ENCODE measurements at regions not wholly inside any gene's neighbourhood (a gene's known extent, or its start where the extent isn't known, plus 50 kb on each side); places are given as distances from the start of the nearest gene placed in this dataset.

DNA sequence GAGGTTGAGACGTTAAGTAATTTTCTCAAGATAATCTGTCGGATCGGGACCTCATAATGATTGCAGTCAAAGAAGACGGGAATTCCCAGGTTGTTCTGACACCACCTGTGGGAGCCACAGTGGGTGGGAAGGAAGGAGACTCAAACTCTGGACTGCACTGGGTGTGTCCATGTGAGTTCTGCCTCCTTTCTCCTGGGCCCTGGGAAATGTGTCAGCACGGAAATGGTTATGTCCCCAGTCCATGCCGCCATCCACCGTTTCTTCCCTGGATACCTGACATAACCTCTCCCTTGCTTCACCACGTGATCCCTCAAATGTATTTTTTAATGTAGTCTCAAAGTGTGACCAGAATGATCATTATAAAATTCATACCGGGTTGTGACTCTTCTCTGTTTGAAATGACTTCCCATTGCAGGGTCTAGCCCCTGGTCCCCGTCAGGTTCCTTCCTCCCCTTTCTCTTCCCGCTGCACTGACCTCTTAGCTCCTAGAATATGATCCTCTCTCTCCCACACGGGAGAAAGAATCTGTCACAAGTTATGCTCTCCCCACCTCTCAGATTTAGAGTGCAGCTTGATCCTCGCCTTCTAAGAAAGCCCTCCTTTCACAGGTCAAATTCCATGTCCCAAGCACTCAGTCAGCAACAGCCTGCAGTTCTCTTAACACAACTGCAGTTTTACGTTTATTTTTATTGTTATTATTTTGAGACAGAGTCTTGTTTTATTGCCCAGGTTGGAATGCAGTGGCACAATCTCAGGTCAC is 820.0 kb upstream of the EEF2KMT start:
- Histone ChIP-seq H3K9ac (ENCODE audit: control insufficient read depth, extremely low read depth, insufficient read depth, low read length) (no peak overlapping the region), H2AFZ (ENCODE audit: control insufficient read depth, low read length) (no peak overlapping the region), H3K79me2 (ENCODE audit: control insufficient read depth, insufficient read depth, low read length) (no peaks in the 10 kb centered on the region), H4K20me1 (ENCODE audit: control insufficient read depth, extremely low read depth, insufficient read depth, low read length) (no peaks in the 10 kb centered on the region), H3K27ac (ENCODE audit: control insufficient read depth, insufficient read depth, low read length) (no peak overlapping the region), H3K9me3 (ENCODE audit: control insufficient read depth, low read depth, low read length) (peaks cover 10% of the 10 kb centered on the region), H3K4me3 (ENCODE audit: control insufficient read depth in 2 of 3, extremely low read depth in 1 of 3, insufficient read depth in 2 of 3, low read depth in 1 of 3, low read length in 3 of 3) (no peak overlapping the region), H3K4me1 (ENCODE audit: control insufficient read depth, extremely low read depth, insufficient read depth, low read length) (no peaks in the 10 kb centered on the region), H3K9me1 (ENCODE audit: control insufficient read depth, extremely low read depth, insufficient read depth, low read length) (no peaks in the 10 kb centered on the region), H3K36me3 (ENCODE audit: control insufficient read depth in 2 of 2, extremely low read depth in 1 of 2, insufficient read depth in 2 of 2, low read length in 2 of 2) (no peaks in the 10 kb centered on the region), H3K27me3 (ENCODE audit: control insufficient read depth, extremely low read depth, insufficient read depth, low read length) (no peaks in the 10 kb centered on the region), H3K4me2 (ENCODE audit: control insufficient read depth, extremely low read depth, insufficient read depth, low read depth, low read length) (no peak overlapping the region)
- no peak for FAIRE-seq
- DNase-seq (ENCODE audit: low read depth, low spot score), result no peak
- TF ChIP-seq, protein P1, sequence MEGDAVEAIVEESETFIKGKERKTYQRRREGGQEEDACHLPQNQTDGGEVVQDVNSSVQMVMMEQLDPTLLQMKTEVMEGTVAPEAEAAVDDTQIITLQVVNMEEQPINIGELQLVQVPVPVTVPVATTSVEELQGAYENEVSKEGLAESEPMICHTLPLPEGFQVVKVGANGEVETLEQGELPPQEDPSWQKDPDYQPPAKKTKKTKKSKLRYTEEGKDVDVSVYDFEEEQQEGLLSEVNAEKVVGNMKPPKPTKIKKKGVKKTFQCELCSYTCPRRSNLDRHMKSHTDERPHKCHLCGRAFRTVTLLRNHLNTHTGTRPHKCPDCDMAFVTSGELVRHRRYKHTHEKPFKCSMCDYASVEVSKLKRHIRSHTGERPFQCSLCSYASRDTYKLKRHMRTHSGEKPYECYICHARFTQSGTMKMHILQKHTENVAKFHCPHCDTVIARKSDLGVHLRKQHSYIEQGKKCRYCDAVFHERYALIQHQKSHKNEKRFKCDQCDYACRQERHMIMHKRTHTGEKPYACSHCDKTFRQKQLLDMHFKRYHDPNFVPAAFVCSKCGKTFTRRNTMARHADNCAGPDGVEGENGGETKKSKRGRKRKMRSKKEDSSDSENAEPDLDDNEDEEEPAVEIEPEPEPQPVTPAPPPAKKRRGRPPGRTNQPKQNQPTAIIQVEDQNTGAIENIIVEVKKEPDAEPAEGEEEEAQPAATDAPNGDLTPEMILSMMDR (optimal IDR thresholded peaks at IDR 0.05 in 1 of 3, IDR thresholded peaks at IDR 0.05 in 1 of 3, conservative IDR thresholded peaks at IDR 0.05 in 1 of 3; ENCODE audit: extremely low read depth in 1 of 3, insufficient read depth in 2 of 3, low read length in 3 of 3), result no peak
- TF ChIP-seq EZH2 (IDR thresholded peaks at IDR 0.05; ENCODE audit: low read length), result no peak
- dilution Hi-C loops (cut with MboI; ENCODE audit: extremely low pct_ligation_motif_present, low sequenced_read_pairs), result no loop called here

DNA sequence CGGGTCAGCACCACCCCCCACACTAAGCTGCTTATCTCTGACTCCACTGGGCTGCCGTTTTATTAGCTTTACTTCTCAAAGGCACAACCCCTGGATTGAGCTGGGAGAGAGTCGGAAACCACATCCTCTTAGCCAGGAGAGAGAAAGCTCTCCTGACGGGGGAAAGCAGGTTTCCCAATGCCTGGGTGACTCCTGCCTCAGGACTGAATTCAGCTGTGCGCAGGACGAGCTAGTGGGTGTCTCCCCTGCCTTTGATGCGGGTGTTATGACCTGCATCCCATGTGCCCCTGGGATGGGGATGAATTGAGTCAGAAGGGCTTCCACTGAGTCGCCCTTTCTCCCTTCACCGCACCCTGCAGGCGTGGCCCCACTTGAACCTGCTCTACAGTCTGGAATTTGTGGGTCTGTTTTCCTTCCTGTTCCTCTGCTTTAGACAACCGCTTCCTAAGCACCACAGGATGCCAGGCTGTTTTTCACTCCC is 819.2 kb upstream of the EEF2KMT start:
- dilution Hi-C loops (cut with MboI; ENCODE audit: extremely low pct_ligation_motif_present, low sequenced_read_pairs), result no loop called here
- Histone ChIP-seq H2AFZ (ENCODE audit: control insufficient read depth, low read length) (no peak overlapping the region), H3K9me1 (ENCODE audit: control insufficient read depth, extremely low read depth, insufficient read depth, low read length) (no peaks in the 10 kb centered on the region), H3K27me3 (ENCODE audit: control insufficient read depth, extremely low read depth, insufficient read depth, low read length) (no peaks in the 10 kb centered on the region), H3K4me1 (ENCODE audit: control insufficient read depth, extremely low read depth, insufficient read depth, low read length) (no peaks in the 10 kb centered on the region), H3K4me3 (ENCODE audit: control insufficient read depth in 2 of 3, extremely low read depth in 1 of 3, insufficient read depth in 2 of 3, low read depth in 1 of 3, low read length in 3 of 3) (no peak overlapping the region), H3K9me3 (ENCODE audit: control insufficient read depth, low read depth, low read length) (peaks cover 11% of the 10 kb centered on the region), H3K36me3 (ENCODE audit: control insufficient read depth in 2 of 2, extremely low read depth in 1 of 2, insufficient read depth in 2 of 2, low read length in 2 of 2) (no peaks in the 10 kb centered on the region), H3K9ac (ENCODE audit: control insufficient read depth, extremely low read depth, insufficient read depth, low read length) (no peak overlapping the region), H4K20me1 (ENCODE audit: control insufficient read depth, extremely low read depth, insufficient read depth, low read length) (no peaks in the 10 kb centered on the region), H3K79me2 (ENCODE audit: control insufficient read depth, insufficient read depth, low read length) (no peaks in the 10 kb centered on the region), H3K4me2 (ENCODE audit: control insufficient read depth, extremely low read depth, insufficient read depth, low read depth, low read length) (no peak overlapping the region), H3K27ac (ENCODE audit: control insufficient read depth, insufficient read depth, low read length) (no peak overlapping the region)
- no peak for TF ChIP-seq EZH2 (IDR thresholded peaks at IDR 0.05; ENCODE audit: low read length)
- TF ChIP-seq, protein P1 (optimal IDR thresholded peaks at IDR 0.05 in 1 of 3, IDR thresholded peaks at IDR 0.05 in 1 of 3, conservative IDR thresholded peaks at IDR 0.05 in 1 of 3; ENCODE audit: extremely low read depth in 1 of 3, insufficient read depth in 2 of 3, low read length in 3 of 3), result no peak
- DNase-seq (ENCODE audit: low read depth, low spot score) (no peak), FAIRE-seq (no peak)

All from keratinocyte (primary cell).